H1 (cell line): ENCODE measurements at regions not wholly inside any gene's neighbourhood (a gene's known extent, or its start where the extent isn't known, plus 50 kb on each side); places are given as distances from the start of the nearest gene placed in this dataset.

Experiments used
- CTCF ChIA-PET: fragments of 300-600 bp; sonication (Branson Sonifier 250); formaldehyde crosslinking; loops from one replicate; lab custom pipeline; 2021; ENCODE audit not compliant: partially characterized antibody; lab: Charles Lee
- POLR2A ChIA-PET: fragments of 300-600 bp; sonication (Branson Sonifier 250); formaldehyde crosslinking; loops from one replicate; lab custom pipeline; 2021; ENCODE audit warnings: inconsistent platforms; ENCODE audit not compliant: partially characterized antibody; lab: Charles Lee
- DNase-seq, 2 experiments: peaks; one replicate each; pipeline versions ENCODE4 v3.0.0 to v3.0.0-alpha.2; 2010 to 2022; ENCODE audit warnings: low spot score in 2 of 2, low read depth in 1 of 2, mixed read lengths in 1 of 2
- FAIRE-seq: peaks from 2 replicates; lab custom pipeline; 2011; peaks lifted over from hg19 to GRCh38; lab: Jason Lieb, UNC
- H2AFZ ChIP-seq: 2 replicates; pipeline ENCODE4 v1.8.1; 2012; ENCODE audit warnings: low read length, inconsistent platforms
- H2AK5ac ChIP-seq: 2 replicates; pipeline ENCODE4 v1.6.1; 2013; ENCODE audit warnings: low read depth, low read length
- H2BK120ac ChIP-seq: replicated peaks from 2 replicates; pipeline ENCODE3; 2013; ENCODE audit warnings: low read depth, low read length, inconsistent platforms
- H2BK12ac ChIP-seq: 2 replicates; pipeline ENCODE4 v1.6.1; 2013; ENCODE audit warnings: low read depth, low read length
- H2BK15ac ChIP-seq: 2 replicates; pipeline ENCODE4 v1.6.1; 2013; ENCODE audit warnings: low read length
- H2BK20ac ChIP-seq: 2 replicates; pipeline ENCODE4 v1.6.1; 2013; ENCODE audit warnings: low read length
- H2BK5ac ChIP-seq: 2 replicates; pipeline ENCODE4 v1.6.1; 2013; ENCODE audit warnings: low read depth, low read length
- H3K14ac ChIP-seq: 2 replicates; pipeline ENCODE4 v1.6.1; 2013; ENCODE audit warnings: inconsistent platforms; ENCODE audit not compliant: insufficient read length
- H3K18ac ChIP-seq: 2 replicates; pipeline ENCODE4 v1.6.1; 2013; ENCODE audit warnings: low read length; ENCODE audit errors: extremely low read depth
- H3K23ac ChIP-seq: 2 replicates; pipeline ENCODE4 v1.6.1; 2013; ENCODE audit warnings: inconsistent platforms; ENCODE audit not compliant: insufficient read length
- H3K23me2 ChIP-seq: 2 replicates; pipeline ENCODE4 v1.6.1; 2013; ENCODE audit warnings: low read depth, low read length
- H3K27ac ChIP-seq: 2 replicates; pipeline ENCODE4 v1.6.1; 2011; ENCODE audit warnings: low read depth, low read length, inconsistent platforms
- H3K27me3 ChIP-seq, 4 experiments: replicated peaks in 1 of 4; 1 replicate in 1 of 4; 2 replicates in 3 of 4; pipeline versions ENCODE4 v1.6.1 to v1.8.1; 2011 to 2013; ENCODE audit warnings: low read length in 3 of 4, mild to moderate bottlenecking in 3 of 4, inconsistent platforms in 2 of 4, mixed read lengths in 2 of 4, moderate library complexity in 1 of 4; ENCODE audit not compliant: control insufficient read depth in 3 of 4, insufficient read depth in 3 of 4; ENCODE audit errors: extremely low read depth in 1 of 4
- H3K36me3 ChIP-seq, 4 experiments: 2 replicates each; pipeline versions ENCODE4 v1.6.1 to v1.8.1; 2011 to 2013; ENCODE audit warnings: mild to moderate bottlenecking in 4 of 4, low read length in 3 of 4, moderate library complexity in 2 of 4, control low read depth in 1 of 4, inconsistent platforms in 1 of 4; ENCODE audit not compliant: insufficient read depth in 4 of 4, control insufficient read depth in 2 of 4
- H3K4ac ChIP-seq: replicated peaks from 2 replicates; pipeline ENCODE3; 2013; ENCODE audit warnings: low read length, low read depth, mixed read lengths, inconsistent platforms; ENCODE audit not compliant: insufficient read length
- H3K4me1 ChIP-seq, 4 experiments: replicated peaks in 1 of 4; 1 replicate in 1 of 4; 2 replicates in 3 of 4; pipeline versions ENCODE4 v1.6.1 to v1.8.1; 2011 to 2013; ENCODE audit warnings: low read length in 3 of 4, inconsistent platforms in 2 of 4, mixed read lengths in 1 of 4; ENCODE audit not compliant: insufficient read depth in 4 of 4, control insufficient read depth in 3 of 4
- H3K4me2 ChIP-seq, 2 experiments: 2 replicates each; pipeline versions ENCODE4 v1.6.1 to v1.8.1; 2011 to 2013; ENCODE audit warnings: low read depth in 2 of 2, low read length in 2 of 2, control low read depth in 1 of 2, inconsistent platforms in 1 of 2, mild to moderate bottlenecking in 1 of 2; ENCODE audit not compliant: insufficient read depth in 1 of 2
- H3K4me3 ChIP-seq, 4 experiments: fragments of 200-600, 300-600 bp in 1 of 4; sonication (generic), shearing (Covaris generic), sonication (Bioruptor Twin) in 1 of 4; 2 replicates each; pipeline versions ENCODE4 v1.5.1 to v1.8.1; 2011 to 2016; ENCODE audit warnings: low read length in 4 of 4, low read depth in 3 of 4, control low read depth in 2 of 4, inconsistent platforms in 2 of 4, mild to moderate bottlenecking in 2 of 4, mixed read lengths in 1 of 4, moderate library complexity in 1 of 4; ENCODE audit not compliant: insufficient read depth in 2 of 4; ENCODE audit errors: extremely low read depth in 1 of 4
- H3K56ac ChIP-seq: replicated peaks from 2 replicates; pipeline ENCODE3; 2013; ENCODE audit warnings: low read depth, mild to moderate bottlenecking, mixed read lengths, low read length, inconsistent platforms; ENCODE audit not compliant: insufficient read length
- H3K79me1 ChIP-seq: 2 replicates; pipeline ENCODE4 v1.6.1; 2013; ENCODE audit warnings: low read depth, low read length, control low read depth
- H3K79me2 ChIP-seq, 2 experiments: 2 replicates each; pipeline versions ENCODE4 v1.6.1 to v1.8.1; 2012 to 2013; ENCODE audit warnings: low read length in 2 of 2, mild to moderate bottlenecking in 2 of 2, inconsistent platforms in 1 of 2; ENCODE audit not compliant: insufficient read depth in 2 of 2, control insufficient read depth in 1 of 2
- H3K9ac ChIP-seq, 4 experiments: replicated peaks in 1 of 4; 1 replicate in 1 of 4; 2 replicates in 3 of 4; pipeline versions ENCODE4 v1.6.1 to v1.8.1; 2011 to 2013; ENCODE audit warnings: low read depth in 3 of 4, low read length in 3 of 4, control low read depth in 2 of 4, mild to moderate bottlenecking in 2 of 4, moderate library complexity in 2 of 4, inconsistent platforms in 1 of 4; ENCODE audit errors: extremely low read depth in 1 of 4
- H3K9me3 ChIP-seq, 2 experiments: 2 replicates each; pipeline versions ENCODE4 v1.6.1 to v1.8.1; 2012 to 2013; ENCODE audit warnings: mild to moderate bottlenecking in 2 of 2, moderate library complexity in 2 of 2, control low read depth in 1 of 2, inconsistent platforms in 1 of 2, low read depth in 1 of 2, low read length in 1 of 2, mixed read lengths in 1 of 2; ENCODE audit not compliant: insufficient read depth in 2 of 2
- H4K20me1 ChIP-seq, 2 experiments: replicated peaks in 1 of 2; 2 replicates each; pipeline versions ENCODE3 to v1.8.1; 2011 to 2013; ENCODE audit warnings: inconsistent platforms in 2 of 2, low read length in 2 of 2, mild to moderate bottlenecking in 1 of 2; ENCODE audit not compliant: insufficient read depth in 2 of 2, control insufficient read depth in 1 of 2
- H4K5ac ChIP-seq: 2 replicates; pipeline ENCODE4 v1.6.1; 2013; ENCODE audit warnings: low read length, low read depth, mixed read lengths, inconsistent platforms; ENCODE audit not compliant: insufficient read length
- H4K8ac ChIP-seq: 2 replicates; pipeline ENCODE4 v1.8.0; 2013; ENCODE audit warnings: mild to moderate bottlenecking, moderate library complexity, low read length, inconsistent platforms; ENCODE audit not compliant: insufficient read depth; ENCODE audit errors: extremely low read depth
- H4K91ac ChIP-seq: replicated peaks from 2 replicates; pipeline ENCODE3; 2013; ENCODE audit warnings: low read length, mixed read lengths, inconsistent platforms; ENCODE audit not compliant: insufficient read length
- ASH2L ChIP-seq: fragments of 200-600, 300-600 bp; sonication (generic); IDR thresholded peaks from one replicate; pipeline ENCODE4 v1.7.1; 2017; ENCODE audit warnings: low read length
- CBX5 ChIP-seq: fragments of 300-800, 300-1000 bp; sonication (generic); IDR thresholded peaks from 2 replicates; pipeline ENCODE4 v1.7.1; 2016; ENCODE audit warnings: antibody characterized with exemption, low read length, low read depth
- CHD1 ChIP-seq: IDR thresholded peaks from 2 replicates; pipeline ENCODE4 v1.6.1; 2012; ENCODE audit warnings: low read depth, low read length, improper control_type of control experiment
- HDAC2 ChIP-seq, 2 experiments: fragments of 300-600 bp in 1 of 2; sonication (generic) in 1 of 2; IDR thresholded peaks; 2 replicates each; pipeline ENCODE4 v1.6.1; 2011 to 2012; ENCODE audit warnings: low read depth in 2 of 2, low read length in 2 of 2, mild to moderate bottlenecking in 2 of 2, moderate library complexity in 2 of 2, borderline replicate concordance in 1 of 2, inconsistent platforms in 1 of 2
- KDM1A ChIP-seq: fragments of 200-600, 300-600 bp; sonication (generic); IDR thresholded peaks from 2 replicates; pipeline ENCODE4 v1.7.1; 2016; ENCODE audit warnings: mild to moderate bottlenecking, low read length, borderline replicate concordance
- NRF1 ChIP-seq: IDR thresholded peaks from 2 replicates; pipeline ENCODE4 v1.6.1; 2011; ENCODE audit warnings: mild to moderate bottlenecking, low read depth, low read length, improper control_type of control experiment
- POU5F1 ChIP-seq: IDR thresholded peaks from 2 replicates; pipeline ENCODE4 v1.6.1; 2011; ENCODE audit warnings: low read depth, mild to moderate bottlenecking, low read length, moderate library complexity
- SIN3A ChIP-seq, 2 experiments: IDR thresholded peaks in 1 of 2; conservative IDR thresholded peaks in 1 of 2; 2 replicates each; pipeline ENCODE4 v1.6.1; 2011 to 2012; ENCODE audit warnings: low read length in 2 of 2, improper control_type of control experiment in 1 of 2, low read depth in 1 of 2, mild to moderate bottlenecking in 1 of 2
- SP2 ChIP-seq: IDR thresholded peaks from 2 replicates; pipeline ENCODE4 v1.6.1; 2012; ENCODE audit warnings: mild to moderate bottlenecking, low read length, inconsistent platforms
- TAF1 ChIP-seq: IDR thresholded peaks from 2 replicates; pipeline ENCODE4 v1.6.1; 2011; ENCODE audit warnings: mild to moderate bottlenecking, low read depth, low read length
- TCF12 ChIP-seq: IDR thresholded peaks from 2 replicates; pipeline ENCODE4 v1.6.1; 2011; ENCODE audit warnings: low read depth, mild to moderate bottlenecking, low read length
- WGBS, 2 experiments: shearing (Covaris generic) in 1 of 2; methylation state at CpG; one replicate each; pipeline versions ENCODE4 v1.1.6 to v1.1.7; 2013 to 2015; ENCODE audit warnings: low lambda C conversion rate in 2 of 2, mixed read lengths in 2 of 2, inconsistent platforms in 1 of 2, low coverage in 1 of 2, missing lambda C conversion rate in 1 of 2; ENCODE audit not compliant: insufficient replicate concordance in 2 of 2, insufficient coverage in 1 of 2, insufficient read length in 1 of 2; ENCODE audit errors: extremely low coverage in 1 of 2, missing lambda C conversion rate in 1 of 2; 5-methylcytosine and 5-hydroxymethylcytosine counted together

DNA sequence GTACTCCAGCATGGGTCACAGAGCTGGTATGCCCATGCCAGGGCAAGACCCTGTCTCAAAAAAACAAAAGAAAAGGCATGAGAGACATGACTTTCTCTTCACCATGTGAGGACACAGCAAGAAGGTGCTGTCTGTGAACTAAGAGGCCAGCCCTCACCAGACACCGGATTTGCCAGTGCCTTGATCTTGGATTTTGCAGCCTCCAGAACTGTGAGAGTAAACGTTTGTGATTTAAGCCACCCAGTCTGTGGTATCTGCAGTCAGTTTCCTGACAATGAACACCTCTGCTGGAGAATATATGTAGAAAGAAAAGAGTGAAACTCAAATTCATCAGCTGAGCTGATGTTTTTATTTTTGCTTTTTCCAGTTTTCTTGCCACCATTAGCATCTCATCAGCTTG, 166.3 kb upstream of the RAB4A start:
- Histone ChIP-seq H3K18ac (peak overlapping the region; percentile 36; the same call in 1 of the 2 replicates), H3K23ac (no peak overlapping the region), H3K9ac (no peak overlapping the region; a peak in 1 of 7 replicates), H3K4ac (no peak overlapping the region), H2BK12ac (no peak overlapping the region), H3K4me3 (no peak overlapping the region), H3K4me1 (peaks cover 0 to 9% (median 6%) of the 10 kb centered on the region in 4 experiments; a peak in 5 of 7 replicates), H3K56ac (no peak overlapping the region), H3K4me2 (no peak overlapping the region), H4K5ac (no peak overlapping the region), H3K79me2 (no peaks in the 10 kb centered on the region), H3K79me1 (no peaks in the 10 kb centered on the region), H3K36me3 (no peaks in the 10 kb centered on the region), H3K27ac (no peak overlapping the region), H2BK15ac (no peak overlapping the region), H3K27me3 (peaks cover 0 to 2% (median 0%) of the 10 kb centered on the region in 4 experiments; a peak in 2 of 7 replicates), H2BK20ac (no peak overlapping the region), H4K91ac (no peak overlapping the region), H2AK5ac (no peak overlapping the region), H2BK120ac (no peak overlapping the region), H3K23me2 (no peaks in the 10 kb centered on the region), H2AFZ (no peak overlapping the region), H4K20me1 (no peaks in the 10 kb centered on the region), H2BK5ac (no peak overlapping the region), H3K14ac (no peak overlapping the region), H3K9me3 (no peaks in the 10 kb centered on the region), H4K8ac (no peak overlapping the region)
- DNase-seq: no peak
- POLR2A ChIA-PET: no interaction called here
- FAIRE-seq: no peak
- CTCF ChIA-PET: interaction anchor here (0.9 to 1.1 kb wide), 3 partner anchors 9 to 413 kb away, joined by 3 read pairs; no protein-coding TSS in a partner anchor
- 91% methylated on average over 2 of the region's 2 CpGs; no CpG with 5 or more reads in 1 of the 2 experiments for WGBS, 2 experiments
- TF ChIP-seq CHD1: no peak
- TF ChIP-seq NRF1: no peak
- no peak for TF ChIP-seq KDM1A
- no peak for TF ChIP-seq CBX5
- TF ChIP-seq SIN3A (conservative IDR thresholded peaks at IDR 0.05 in 1 of 2, IDR thresholded peaks at IDR 0.05 in 1 of 2; ENCODE audit: low read depth in 1 of 2, low read length in 2 of 2): no peak
- TF ChIP-seq POU5F1: no peak
- no peak for TF ChIP-seq SP2
- no peak for TF ChIP-seq TCF12
- no peak for TF ChIP-seq TAF1
- TF ChIP-seq ASH2L: no peak
- no peak for TF ChIP-seq HDAC2 (IDR thresholded peaks at IDR 0.05; ENCODE audit: borderline replicate concordance in 1 of 2, low read depth in 2 of 2, low read length in 2 of 2)
